Natural killer cell treated with Interleukin-12 subunit alpha and Interleukin-12 subunit beta and Interleukin-15 and Interleukin-18, amount 100 ng/mL, for 72 hours (primary cell): ENCODE measurements at regions not wholly inside any gene's neighbourhood (a gene's known extent, or its start where the extent isn't known, plus 50 kb on each side); places are given as distances from the start of the nearest gene placed in this dataset.

ENCODE experiments used
- ATAC-seq, 2 donors: fragments of 150-1000 bp; cut with Tn5 transposase in 1 of 2; sonication (Bioruptor Pico), chemical (Tn5 transposase) in 1 of 2; 2 replicates each; pipeline ENCODE4 v1.10.0; 2021
- DNase-seq: peaks from one replicate; pipeline ENCODE4 v3.0.0; 2022; ENCODE audit warnings: low spot score
- H3K27ac Mint-ChIP-seq, 2 donors: 1 replicate in 1 of 2; 2 replicates in 1 of 2; pipeline ENCODE4 v1.8.0; 2022; ENCODE audit warnings: mixed read lengths in 2 of 2, mild to moderate bottlenecking in 1 of 2, moderate library complexity in 1 of 2
- H3K27me3 Mint-ChIP-seq, 2 donors: 1 replicate in 1 of 2; 2 replicates in 1 of 2; pipeline ENCODE4 v1.8.0; 2022; ENCODE audit warnings: mixed read lengths in 2 of 2
- H3K36me3 Mint-ChIP-seq: one replicate; pipeline ENCODE4 v1.8.0; 2022; ENCODE audit warnings: mixed read lengths
- H3K4me1 Mint-ChIP-seq, 2 donors: 1 replicate in 1 of 2; 2 replicates in 1 of 2; pipeline ENCODE4 v1.8.0; 2022; ENCODE audit warnings: low read depth in 2 of 2, mixed read lengths in 2 of 2, mild to moderate bottlenecking in 1 of 2
- H3K4me3 Mint-ChIP-seq: one replicate; pipeline ENCODE4 v1.8.0; 2022; ENCODE audit warnings: mixed read lengths
- H3K9me3 Mint-ChIP-seq: 2 replicates; pipeline ENCODE4 v1.8.0; 2022; ENCODE audit warnings: mixed read lengths

DNA sequence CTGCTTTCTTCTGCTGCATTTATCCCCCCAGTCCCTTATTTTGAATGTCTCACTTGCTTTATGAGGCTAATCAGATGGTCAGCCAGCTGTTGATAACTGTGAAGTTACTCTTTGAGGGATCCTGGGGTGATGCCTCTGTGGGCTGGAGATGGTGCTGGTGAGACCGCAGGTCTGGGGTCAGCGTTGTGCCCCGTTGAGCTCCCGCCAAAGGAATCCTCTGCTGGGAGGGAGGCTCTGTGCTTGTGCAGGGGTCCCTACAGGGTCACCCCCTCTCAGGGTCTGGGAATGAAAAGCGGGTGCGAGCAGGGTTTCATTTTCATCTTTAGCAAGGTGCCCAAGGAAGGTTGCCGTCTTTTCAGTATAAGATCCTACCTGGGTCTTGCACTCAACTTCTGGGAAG, 161.2 kb upstream of the RTL1 start:
- ATAC-seq, result no peak
- Mint-ChIP-seq H3K4me1 (no peaks in the 10 kb centered on the region), H3K9me3 (no peaks in the 10 kb centered on the region), H3K4me3 (no peak overlapping the region), H3K27ac (no peak overlapping the region), H3K36me3 (no peaks in the 10 kb centered on the region), H3K27me3 (peaks cover 7 to 8% of the 10 kb centered on the region in 2 donors)
- DNase-seq, result no peak

DNA sequence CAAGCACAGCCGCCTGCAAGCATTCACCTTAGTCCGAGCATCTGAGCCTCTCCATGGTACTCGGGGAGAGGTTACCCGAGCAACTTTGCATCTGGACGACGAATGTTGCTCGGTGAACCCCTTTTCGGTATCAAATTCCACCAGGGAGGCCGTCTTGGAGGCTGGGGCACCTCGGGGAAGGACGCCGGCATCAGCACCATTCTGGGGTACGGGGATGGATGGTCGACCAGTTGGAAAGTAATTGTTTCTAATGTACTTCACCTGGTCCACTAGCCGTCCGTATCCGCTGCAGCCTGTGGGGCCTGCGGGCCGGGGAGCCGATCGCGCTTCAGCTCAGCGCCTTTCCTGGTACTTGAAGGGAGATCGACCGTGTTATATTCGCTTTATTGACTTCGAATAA, 161.7 kb upstream of the RTL1 start:
- Mint-ChIP-seq H3K4me3 (no peak overlapping the region), H3K4me1 (no peaks in the 10 kb centered on the region), H3K9me3 (no peaks in the 10 kb centered on the region), H3K27ac (no peak overlapping the region), H3K27me3 (peaks cover 8% of the 10 kb centered on the region in 2 donors), H3K36me3 (no peaks in the 10 kb centered on the region)
- no peak for DNase-seq
- ATAC-seq, result no peak

DNA sequence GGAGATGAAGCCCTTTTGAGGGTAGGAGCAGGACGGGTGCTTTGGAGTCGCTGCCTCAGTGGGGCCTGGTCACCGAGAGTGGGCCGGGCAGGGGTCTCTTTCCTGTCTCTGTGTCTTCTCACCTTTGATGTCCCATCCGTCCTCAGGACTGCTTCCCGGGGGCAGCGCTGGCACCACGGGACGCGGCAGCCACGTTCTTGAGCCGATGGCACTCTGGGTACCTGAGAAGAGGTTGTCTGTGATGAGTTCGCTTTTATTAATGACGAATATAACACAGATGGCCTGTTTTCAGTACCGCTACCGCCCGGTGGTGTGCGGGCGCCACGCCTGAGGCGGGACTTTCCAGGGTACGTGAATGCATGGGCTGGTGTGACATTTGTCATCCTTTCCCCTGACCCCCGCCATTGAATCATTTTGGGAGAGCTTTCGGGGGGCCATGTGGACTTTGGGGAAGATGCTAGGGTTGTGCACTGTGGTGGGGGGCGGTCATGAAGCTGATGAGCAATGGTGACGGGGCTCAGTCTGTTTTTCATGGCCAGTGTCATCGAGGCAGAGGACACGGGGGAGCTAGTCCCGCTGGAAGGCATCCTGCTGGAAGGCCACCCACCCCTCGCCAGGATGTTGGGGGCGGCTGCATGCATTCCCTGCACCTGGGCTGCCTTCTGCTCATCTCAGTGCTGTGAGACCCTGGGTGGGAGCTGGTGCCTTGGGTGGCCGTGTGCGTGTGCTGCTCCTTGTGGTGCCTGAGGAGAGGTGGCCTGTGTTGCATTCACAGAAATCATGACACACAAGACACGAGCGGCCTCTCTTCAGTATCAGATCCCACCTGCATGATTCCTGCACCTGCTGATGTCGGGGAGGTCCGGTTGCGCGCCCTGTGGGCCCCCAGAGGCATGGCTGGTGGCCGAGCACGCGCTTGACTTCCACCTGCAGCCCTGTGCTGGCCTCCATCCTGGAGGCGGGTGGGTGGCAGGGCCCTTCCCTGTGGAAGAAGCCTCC, 162.5 kb upstream of the RTL1 start:
- ATAC-seq, result no peak
- Mint-ChIP-seq H3K27ac (no peak overlapping the region), H3K36me3 (no peaks in the 10 kb centered on the region), H3K27me3 (peaks cover 8 to 9% of the 10 kb centered on the region in 2 donors), H3K4me3 (no peak overlapping the region), H3K9me3 (no peaks in the 10 kb centered on the region), H3K4me1 (no peaks in the 10 kb centered on the region)
- no peak for DNase-seq

DNA sequence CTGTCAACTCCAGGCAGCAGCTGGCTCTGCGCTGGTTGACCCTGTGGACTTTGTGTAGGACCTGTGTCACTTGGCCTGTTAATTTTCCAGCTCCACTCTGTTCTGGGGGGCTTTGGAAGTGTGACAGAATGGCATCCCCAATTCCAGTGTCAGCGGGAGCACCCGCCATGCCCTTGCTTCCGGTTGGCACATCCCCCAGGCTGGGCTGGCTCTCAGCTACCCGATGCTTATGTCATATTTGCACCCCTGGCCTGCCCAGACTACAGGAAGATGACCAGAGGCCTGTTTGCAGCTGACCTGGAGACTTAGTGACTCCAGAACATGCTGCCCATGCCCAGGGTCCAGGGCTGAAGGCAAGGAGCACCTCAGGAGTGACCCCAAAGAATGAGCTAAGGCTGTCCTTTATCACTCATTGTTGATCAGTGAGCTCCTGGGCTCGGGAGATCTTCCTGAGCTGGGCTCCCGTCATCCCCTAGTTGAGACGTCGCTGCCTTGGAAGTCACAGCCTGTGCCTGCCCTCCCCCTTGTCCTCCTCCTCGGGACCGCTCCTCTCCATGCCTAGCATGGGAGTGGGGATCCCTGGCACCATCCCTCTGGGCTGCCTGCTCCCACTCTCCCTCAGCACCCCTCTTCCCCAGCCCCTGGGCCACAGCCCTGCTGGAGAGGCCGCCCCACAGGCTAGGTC, 163.4 kb upstream of the RTL1 start:
- Mint-ChIP-seq H3K36me3 (no peaks in the 10 kb centered on the region), H3K9me3 (no peaks in the 10 kb centered on the region), H3K4me1 (no peaks in the 10 kb centered on the region), H3K27ac (no peak overlapping the region), H3K4me3 (no peak overlapping the region), H3K27me3 (peaks cover 7 to 8% of the 10 kb centered on the region in 2 donors)
- DNase-seq (no peak), ATAC-seq (no peak)

DNA sequence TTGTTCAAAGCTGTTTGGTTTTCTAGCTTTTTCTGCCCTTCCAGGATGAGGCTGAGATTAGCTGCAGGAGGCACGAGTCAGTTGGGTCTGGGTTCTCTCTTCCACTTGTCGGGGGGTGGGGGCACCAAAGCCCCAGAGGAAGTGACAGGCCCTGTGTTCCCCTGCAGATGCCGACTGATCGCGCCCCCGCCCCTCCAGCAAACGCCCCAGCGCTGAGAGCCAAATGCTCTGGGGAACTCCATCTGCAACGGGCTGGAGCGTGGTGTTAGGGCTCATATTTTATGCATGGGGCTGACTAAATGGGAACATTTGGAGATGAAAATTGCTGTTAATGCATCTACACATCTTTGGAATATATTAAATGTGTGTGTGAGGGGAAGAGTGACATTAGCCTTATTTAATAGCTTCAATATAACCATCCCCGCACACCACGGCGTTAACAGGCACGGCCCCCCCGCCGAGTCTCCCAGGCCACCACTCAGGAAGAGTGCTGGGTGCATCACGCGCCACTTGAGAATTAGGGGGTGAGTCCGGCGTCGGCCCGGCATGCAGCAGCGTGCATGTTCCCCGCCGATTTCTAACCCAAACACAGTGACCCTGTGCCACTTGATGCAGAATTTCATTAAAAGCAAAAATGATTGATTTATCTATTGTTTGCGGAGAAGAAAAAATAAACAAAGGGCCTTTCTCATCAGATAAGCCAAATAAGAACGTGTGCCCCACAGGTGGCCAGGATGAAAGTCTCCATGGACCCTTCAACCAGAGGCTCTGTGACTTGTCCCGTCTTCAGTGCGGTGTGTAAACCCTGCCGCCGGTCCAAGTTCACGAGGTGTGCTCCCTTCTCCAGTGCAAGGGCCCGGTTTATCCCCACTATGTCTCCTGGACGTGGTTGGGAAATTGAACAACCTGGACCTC, 165.0 kb upstream of the RTL1 start:
- Mint-ChIP-seq H3K36me3 (no peaks in the 10 kb centered on the region), H3K4me3 (no peak overlapping the region), H3K9me3 (no peaks in the 10 kb centered on the region), H3K27me3 (peaks cover 7 to 8% of the 10 kb centered on the region in 2 donors), H3K27ac (no peak overlapping the region), H3K4me1 (no peaks in the 10 kb centered on the region)
- DNase-seq (no peak), ATAC-seq (no peak)

DNA sequence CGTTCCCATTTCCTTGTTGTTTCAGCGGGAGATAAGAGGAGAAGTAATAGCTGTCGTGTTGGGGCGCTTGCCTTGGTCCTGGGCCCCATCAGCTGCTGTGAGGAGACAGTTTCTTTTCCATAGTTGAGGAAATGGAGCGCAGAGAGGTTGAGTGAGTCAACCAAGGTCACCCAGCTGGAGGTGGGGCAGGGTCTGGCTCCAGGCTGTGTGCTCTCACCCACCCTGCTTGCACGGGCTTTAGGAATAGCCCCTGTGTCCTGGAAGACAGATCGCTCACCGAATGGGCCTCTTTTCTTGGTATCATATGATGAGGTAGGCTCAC, 165.7 kb upstream of the RTL1 start:
- Mint-ChIP-seq H3K4me3 (no peak overlapping the region), H3K27me3 (peaks cover 8% of the 10 kb centered on the region in 2 donors), H3K27ac (no peak overlapping the region), H3K4me1 (no peaks in the 10 kb centered on the region), H3K36me3 (no peaks in the 10 kb centered on the region), H3K9me3 (no peaks in the 10 kb centered on the region)
- DNase-seq (no peak), ATAC-seq (no peak)

DNA sequence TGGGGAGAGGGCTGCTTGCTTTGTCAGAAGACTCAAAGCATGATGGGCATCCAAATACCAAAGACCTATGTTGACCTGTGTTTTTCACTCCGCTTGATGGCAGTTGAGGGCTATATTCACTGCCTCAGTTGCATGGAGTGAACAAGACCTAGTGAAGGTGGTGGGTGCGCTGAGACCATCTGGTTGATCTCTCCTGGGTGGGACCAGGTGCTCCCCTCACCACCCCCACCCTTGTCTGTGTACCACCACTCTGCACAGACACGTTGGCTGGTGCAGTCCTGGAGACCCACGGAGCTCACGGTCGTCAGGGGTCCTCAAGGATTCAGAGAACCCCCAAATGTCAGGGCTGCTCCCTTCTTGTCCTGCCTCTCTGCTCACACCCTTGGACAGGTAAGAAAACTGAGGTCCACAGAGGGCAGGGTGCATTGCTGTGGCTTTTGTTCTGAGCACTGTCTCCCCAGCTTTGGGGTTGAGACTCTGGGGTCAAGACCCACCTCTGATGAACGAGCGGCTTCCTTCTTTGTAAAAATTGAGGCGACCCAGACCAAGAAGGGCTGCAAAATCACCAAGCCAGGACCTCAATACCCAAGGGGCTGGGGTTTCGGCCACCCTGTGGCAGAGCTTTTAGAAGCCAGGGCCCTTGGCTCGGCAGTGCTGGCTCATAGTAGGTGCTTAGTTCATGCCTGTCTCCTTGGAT, 166.3 kb upstream of the RTL1 start:
- H3K27me3 Mint-ChIP-seq, result peaks cover 8 to 12% of the 10 kb centered on the region in 2 donors
- H3K27ac Mint-ChIP-seq, result no peak overlapping the region
- peaks cover 0 to under 1% of the 10 kb centered on the region in 2 donors for H3K4me1 Mint-ChIP-seq
- DNase-seq (no peak), ATAC-seq (no peak)
- H3K9me3 Mint-ChIP-seq, result no peaks in the 10 kb centered on the region
- H3K36me3 Mint-ChIP-seq, result no peaks in the 10 kb centered on the region
- no peak overlapping the region for H3K4me3 Mint-ChIP-seq

DNA sequence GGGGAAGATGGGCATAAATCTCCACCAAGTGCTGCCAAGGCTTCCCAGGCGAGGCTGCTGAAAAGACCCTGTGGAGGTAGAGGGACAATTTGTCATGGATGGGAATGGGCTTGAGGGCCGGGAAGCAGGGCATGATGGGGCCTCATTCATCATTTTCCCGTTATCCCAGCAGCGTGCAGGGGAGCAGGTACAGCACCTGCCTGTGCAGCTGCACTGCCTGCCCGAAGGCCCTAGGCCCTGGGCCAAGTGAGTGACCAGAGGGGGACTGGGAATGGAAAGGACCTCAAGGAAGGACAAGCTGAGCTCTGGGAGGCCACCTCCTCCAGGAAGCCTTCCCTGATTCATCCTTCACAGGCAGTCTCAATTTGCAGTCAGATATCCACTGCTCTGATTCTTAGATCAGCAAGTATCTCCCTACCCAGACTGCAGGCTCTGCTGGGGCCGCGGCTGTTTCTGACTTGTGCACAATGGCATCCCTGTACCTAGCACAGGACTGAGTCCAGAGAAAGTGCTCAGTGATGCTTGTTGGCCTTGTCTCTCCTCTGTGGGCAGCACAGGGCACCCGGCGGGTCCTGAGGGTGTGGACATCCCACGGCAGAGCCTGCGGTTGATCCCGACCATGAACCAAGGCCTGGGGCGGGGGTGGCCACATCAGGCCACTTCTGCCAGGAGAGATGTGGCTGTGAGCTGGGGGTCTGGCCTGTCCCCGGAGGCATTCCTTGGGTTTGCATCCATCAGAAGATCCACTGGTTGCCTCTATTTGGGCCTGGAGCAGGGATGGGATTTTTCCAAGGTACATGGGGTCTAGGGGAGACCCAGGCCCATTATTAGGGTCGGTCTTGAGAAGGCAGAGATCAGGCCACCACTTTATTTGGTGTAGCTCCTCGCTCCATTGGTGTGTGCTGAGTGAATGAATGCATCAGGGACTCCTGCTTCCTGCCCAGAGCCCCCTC, 167.3 kb upstream of the RTL1 start:
- H3K36me3 Mint-ChIP-seq, result no peaks in the 10 kb centered on the region
- peaks cover 0 to 7% of the 10 kb centered on the region in 2 donors for H3K4me1 Mint-ChIP-seq
- no peak overlapping the region for H3K27ac Mint-ChIP-seq
- ATAC-seq (no peak), DNase-seq (no peak)
- no peak overlapping the region for H3K4me3 Mint-ChIP-seq
- H3K9me3 Mint-ChIP-seq, result no peaks in the 10 kb centered on the region
- peaks cover 8 to 13% of the 10 kb centered on the region in 2 donors for H3K27me3 Mint-ChIP-seq

DNA sequence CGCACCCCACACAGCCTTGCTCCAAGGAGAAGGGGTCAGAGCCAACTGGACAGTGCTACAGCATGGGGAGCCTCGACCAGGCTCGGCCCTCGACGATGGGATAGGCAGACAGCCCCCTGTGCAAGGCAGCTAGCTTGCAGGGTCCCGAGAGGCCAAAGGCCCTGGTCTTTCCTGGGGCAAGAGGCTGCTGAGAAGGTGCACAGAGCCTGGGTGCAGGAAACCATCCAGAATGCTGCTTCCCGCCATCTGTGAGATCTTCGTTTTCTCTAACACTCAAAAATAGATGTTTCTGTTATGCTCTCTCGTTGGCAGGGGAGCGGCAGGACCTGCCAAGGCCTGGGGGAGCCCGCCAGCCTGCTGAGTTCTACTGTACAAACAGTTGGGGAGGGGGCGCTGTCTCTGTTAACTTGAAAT, 168.0 kb upstream of the RTL1 start:
- H3K36me3 Mint-ChIP-seq, result no peaks in the 10 kb centered on the region
- H3K4me1 Mint-ChIP-seq, result peaks cover 0 to 8% of the 10 kb centered on the region in 2 donors
- H3K27me3 Mint-ChIP-seq, result peaks cover 8 to 14% of the 10 kb centered on the region in 2 donors
- H3K27ac Mint-ChIP-seq, result no peak overlapping the region
- no peaks in the 10 kb centered on the region for H3K9me3 Mint-ChIP-seq
- no peak overlapping the region for H3K4me3 Mint-ChIP-seq
- DNase-seq (no peak), ATAC-seq (no peak)

DNA sequence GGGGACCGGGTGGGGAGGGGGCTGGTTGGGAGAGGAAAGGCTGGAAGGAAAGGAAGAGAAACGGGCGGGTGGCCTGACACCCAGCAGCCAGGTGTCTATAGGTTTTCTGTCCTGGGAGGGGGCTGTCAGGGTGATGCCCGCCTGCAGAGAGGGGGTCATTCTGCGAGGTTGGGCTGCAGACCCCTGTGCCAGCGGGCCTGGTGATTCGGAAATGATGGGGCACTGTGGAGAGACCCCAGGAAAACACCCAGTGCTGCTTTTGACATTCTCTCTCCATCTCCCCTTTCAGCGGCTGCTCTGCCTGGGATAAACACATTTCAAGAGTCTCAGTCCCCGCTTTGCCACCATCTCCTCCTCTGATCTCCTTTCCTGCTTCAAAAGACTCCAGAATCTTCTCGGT, 168.5 kb upstream of the RTL1 start:
- peaks cover 8 to 16% of the 10 kb centered on the region in 2 donors for H3K27me3 Mint-ChIP-seq
- ATAC-seq (no peak), DNase-seq (no peak)
- peaks cover 0 to 12% of the 10 kb centered on the region in 2 donors for H3K4me1 Mint-ChIP-seq
- no peaks in the 10 kb centered on the region for H3K9me3 Mint-ChIP-seq
- no peak overlapping the region for H3K27ac Mint-ChIP-seq
- no peaks in the 10 kb centered on the region for H3K36me3 Mint-ChIP-seq
- H3K4me3 Mint-ChIP-seq, result no peak overlapping the region

DNA sequence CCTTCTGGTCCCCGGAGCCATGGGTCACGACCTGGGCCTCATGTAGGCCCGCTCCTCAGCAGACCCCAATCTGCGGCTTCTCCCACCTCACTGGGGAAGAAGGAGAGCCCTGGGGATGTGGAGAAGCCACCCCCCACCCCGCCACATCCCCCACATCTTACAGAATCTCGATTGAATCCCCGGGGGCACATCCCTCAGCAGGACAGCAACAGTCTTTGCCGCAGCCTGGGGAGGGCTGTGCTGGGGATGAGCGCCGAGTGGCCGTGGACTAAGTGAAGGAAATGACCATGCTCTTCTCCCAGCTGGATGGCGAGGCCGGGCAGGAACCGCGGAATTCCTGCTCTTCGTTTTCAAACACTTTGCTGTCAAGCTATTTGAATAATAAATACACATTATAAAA, 169.0 kb upstream of the RTL1 start:
- Mint-ChIP-seq H3K9me3 (no peaks in the 10 kb centered on the region), H3K4me3 (no peak overlapping the region), H3K27ac (no peak overlapping the region), H3K36me3 (no peaks in the 10 kb centered on the region), H3K27me3 (peaks cover 7 to 16% of the 10 kb centered on the region in 2 donors), H3K4me1 (peaks cover 0 to 12% of the 10 kb centered on the region in 2 donors)
- no peak for DNase-seq
- ATAC-seq, result no peak

DNA sequence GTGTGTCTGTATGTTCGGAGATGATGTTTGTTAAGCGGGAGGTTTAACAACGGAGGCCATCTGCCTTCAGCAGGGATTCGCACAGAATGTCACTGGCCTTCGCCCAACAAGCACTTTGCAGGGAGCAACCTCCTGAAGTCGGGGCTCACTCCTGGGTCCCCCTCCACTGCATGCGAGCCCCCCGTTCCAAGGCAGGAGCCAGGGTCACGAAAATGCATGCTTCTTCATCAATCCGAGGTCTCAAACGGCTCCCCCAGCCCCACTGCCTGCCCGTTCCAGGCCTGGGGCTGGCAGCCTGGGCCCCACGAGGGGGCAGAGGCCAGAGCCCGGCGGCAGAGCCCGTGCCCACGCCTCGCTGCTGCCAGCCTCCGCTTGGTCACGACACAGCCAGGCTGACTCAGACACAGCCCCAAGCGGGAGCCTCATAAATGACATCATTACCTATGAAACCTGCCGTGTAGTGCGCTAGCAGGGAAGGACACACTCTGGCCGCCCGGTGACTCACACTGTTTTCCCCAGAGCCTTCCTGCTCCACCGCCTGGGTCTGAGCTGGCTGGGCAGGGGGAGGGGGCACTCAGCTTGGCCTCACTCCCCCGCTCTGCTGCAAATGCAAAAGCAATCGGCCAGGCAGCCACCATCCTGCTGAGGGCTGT, 169.5 kb upstream of the RTL1 start:
- Mint-ChIP-seq H3K4me3 (no peak overlapping the region), H3K27ac (no peak overlapping the region), H3K4me1 (peaks cover 0 to 12% of the 10 kb centered on the region in 2 donors), H3K27me3 (peaks cover 1 to 12% of the 10 kb centered on the region in 2 donors), H3K9me3 (no peaks in the 10 kb centered on the region), H3K36me3 (no peaks in the 10 kb centered on the region)
- ATAC-seq, result peak in 1 of 2 donors; percentile 15
- no peak for DNase-seq
